NCI-H345 treated with DMSO at 0.1 percent for 48 hours (cell line): ENCODE measurements at regions not wholly inside any gene's neighbourhood (a gene's known extent, or its start where the extent isn't known, plus 50 kb on each side); places are given as distances from the start of the nearest gene placed in this dataset.
A peak's percentile ranks its signal among the peaks of the same experiment; 100 is the strongest.

Source experiments
- DNase-seq: peaks from one replicate; lab custom pipeline; 2025; ENCODE audit not compliant: unreplicated experiment; lab: John Stamatoyannopoulos, UW

DNA sequence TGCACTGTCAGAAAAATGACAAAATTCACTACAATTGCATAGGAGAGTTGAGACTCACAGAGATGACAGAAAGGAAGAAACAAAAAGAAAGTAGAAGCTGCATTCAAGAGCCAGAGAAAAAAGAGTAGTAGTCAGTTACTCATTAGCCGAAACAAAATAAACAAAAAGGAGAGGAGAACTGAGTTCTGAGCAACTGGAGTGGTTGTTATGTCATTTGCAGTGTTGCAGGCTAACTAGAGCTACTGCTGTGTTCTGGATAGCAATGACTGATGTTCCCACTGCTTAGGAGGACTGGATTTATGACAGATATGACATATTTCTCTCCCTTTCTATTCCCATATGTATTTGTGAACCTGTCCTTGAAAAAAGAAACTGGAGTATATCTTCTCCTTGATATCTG is 482.6 kb downstream of the RFC3 start:
- DNase-seq = no peak

DNA sequence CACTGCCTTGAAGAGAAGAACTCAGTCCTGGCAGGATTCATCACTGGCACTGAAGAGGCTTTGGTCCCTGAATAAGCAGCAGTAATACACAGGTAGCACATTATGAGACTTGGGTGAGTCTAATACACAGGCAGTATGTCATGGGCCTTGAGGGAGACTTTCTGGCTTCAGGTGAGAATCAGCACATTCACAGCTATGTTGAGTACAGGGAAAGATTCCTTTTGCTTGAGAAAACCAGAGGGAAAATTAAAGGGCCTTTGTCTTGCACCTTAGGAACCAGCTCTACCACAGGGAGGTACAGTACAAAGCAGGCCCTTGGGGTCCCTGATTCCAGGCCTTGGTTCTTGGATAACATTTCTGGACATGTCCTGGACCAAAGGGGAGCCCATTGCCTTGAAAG is 484.6 kb downstream of the RFC3 start:
- DNase-seq = no peak

DNA sequence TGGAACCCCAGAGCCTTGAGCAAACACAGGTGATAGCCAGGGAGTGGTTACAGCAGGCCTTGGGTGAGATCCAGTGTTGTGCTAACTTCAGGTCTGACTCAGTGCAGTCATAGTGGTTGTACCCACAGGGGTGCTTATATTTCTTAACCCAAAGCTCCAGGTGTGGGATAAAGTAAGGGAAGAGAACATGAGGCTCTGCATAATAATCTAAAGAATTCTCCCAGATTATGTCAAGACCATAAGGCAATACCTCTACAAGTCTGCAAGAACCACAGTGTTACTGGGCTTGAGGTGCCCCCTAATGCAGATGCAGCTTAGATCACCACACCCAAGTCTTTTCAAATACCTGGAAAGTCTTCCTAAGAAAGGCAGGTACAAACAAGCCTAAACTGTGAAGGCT is 485.4 kb downstream of the RFC3 start:
- no peak for DNase-seq

DNA sequence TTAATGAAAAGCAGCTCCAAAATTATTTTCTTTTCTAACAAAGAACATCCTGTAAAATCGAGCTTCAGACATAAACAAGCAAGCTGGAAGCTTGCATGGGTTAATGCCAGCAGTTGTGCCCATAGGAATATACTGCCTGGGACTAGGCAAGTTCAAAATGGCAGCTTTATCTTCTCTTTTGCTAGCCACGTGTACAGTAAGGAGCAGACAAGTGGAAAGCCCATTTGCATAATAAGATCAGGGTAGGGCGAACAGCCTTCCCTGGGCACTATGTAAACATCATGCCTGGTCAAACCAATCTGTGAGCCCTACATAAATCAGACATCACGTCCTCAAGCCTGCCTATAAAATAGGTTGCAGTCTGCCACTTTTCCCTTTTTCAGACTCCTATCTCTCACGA is 489.7 kb downstream of the RFC3 start:
- no peak for DNase-seq

DNA sequence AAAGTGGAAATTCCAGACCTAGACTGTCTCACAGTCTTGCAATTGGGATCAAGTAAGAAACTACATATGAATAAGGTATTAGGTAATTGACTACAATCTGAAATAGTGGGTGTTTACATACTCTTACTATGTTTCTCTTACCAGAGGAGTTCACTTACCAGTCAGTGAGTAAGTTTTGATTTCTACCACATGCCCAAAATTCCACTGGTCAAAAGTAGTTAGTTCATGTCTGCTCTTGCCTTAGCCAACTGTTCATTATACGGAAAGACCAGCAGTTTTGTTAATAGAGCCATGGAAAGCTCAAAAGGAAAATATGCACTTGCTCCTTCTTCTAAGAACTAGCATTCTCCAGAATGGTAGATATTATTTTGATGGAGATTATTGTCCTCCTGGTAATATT is 490.8 kb downstream of the RFC3 start:
- DNase-seq = no peak

DNA sequence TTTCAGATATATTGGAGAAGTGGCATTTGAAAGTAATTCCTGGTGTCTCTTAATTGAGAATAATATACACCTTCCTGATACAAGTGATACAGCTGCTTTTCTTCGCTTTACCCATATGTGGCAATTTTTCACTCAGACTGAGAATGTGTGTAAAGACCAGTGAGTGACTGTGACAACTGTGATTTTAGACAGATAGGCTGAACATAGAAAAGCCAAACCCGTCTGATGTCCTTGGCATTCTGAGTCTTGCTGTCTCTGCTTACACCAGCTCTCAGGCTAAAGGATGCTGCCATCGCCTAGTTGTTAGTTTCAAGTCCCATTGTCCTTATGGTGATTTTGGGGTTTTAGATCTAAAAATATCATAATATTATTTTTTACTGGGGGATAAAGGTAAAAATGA is 492.6 kb downstream of the RFC3 start:
- no peak for DNase-seq

DNA sequence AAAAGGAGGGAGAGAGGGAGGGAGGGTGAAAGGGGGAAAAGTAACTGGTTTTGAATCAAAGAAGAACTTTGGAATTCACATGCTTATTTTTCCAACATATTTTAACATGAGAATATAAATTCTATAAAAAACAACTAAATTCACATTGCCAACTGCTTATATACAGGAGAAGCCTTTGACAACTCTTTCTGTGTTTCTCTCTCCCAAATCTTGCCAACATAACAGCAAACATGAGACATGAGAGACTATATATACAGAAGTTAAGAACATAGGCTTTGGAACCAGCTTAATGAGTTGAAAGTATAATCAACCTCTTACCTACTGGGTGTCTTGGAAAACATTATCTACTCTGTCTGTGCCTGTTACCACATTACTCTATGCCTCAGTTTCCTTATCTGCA is 493.3 kb downstream of the RFC3 start:
- no peak for DNase-seq

DNA sequence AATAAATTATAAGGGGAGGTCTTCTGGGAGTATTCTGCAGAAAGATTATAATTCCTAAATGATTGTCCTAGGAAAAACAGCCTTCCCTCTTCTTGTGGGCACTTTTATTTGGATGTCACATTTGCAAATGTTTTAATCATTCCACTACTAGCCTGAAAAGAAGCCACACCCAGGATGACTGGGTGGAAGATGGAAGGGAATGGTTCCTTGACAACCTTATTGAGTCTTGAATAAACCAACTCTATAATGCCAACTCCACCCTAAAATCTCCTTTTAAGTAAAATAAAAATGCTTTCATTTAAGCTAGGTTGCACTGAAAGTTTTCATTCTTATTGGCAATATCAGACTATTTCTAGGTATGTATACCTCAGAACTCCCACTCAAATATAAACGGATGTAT is 494.6 kb downstream of the RFC3 start:
- DNase-seq = no peak

DNA sequence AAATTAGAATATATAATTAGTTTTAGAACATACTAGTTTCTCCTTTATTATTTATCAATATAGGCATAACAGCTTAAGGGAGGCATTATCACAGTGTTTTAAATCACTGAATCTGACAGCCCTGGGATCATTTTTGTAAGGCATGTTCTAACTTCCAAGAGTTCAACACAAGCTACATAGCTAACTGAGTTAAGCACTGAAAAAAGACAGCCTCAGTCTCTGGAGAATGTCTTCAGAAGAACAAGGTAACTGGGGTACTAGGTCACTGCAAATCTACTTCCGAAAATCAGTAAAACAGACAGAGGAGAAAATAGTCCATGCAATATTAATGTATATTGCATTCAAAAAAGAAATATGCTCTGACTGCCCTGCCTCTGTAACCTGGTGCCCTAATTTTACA is 502.1 kb downstream of the RFC3 start:
- no peak for DNase-seq

DNA sequence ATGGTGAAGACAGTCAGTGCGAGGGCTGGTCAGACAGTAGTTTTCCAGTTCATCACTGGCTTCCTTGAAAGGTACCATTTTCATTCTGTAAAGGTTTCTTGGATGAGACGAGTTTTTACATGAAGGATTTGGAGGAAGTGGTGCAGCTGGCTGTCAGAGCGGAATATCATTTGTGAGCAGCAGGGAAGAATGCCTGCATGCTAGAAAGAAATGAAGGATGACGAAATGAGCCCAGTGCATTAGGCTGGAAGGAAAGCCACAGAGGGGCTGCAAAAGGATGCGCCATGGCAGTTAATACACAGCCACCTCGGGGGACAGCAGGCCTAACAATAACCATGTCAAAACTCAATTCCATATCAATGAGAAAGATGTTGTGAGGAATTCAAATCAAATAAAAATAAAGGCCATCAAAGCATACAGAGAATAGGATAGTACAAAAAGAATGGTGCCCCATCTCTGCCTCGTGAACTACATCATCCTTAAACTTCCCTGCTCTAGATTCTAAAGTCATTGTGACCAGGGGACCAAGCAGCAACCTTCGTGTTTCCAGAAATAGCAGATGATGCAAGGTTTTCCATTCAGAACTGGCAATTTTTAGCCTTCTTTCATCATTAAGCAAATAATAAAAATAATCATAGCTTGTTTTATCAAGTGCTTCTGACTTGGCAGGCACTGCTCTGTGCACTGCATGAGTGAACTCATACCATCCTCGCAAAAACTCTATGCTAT is 504.2 kb downstream of the RFC3 start:
- DNase-seq = no peak

DNA sequence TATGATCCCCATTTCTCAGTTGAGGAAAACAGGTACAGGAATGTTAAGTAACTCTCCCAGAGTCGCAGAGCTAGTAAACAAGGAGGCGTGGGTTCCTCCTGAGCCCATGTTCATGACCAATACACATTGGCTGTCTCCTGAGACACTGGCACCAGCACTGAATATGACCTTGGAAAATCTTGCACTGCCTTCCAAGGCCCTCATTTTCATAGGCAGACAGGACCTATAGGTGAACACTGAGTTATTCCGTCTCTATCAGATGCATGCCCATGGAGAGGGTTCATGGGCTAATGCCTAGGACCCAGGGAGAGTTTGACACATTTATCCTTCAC is 504.8 kb downstream of the RFC3 start:
- DNase-seq = no peak

DNA sequence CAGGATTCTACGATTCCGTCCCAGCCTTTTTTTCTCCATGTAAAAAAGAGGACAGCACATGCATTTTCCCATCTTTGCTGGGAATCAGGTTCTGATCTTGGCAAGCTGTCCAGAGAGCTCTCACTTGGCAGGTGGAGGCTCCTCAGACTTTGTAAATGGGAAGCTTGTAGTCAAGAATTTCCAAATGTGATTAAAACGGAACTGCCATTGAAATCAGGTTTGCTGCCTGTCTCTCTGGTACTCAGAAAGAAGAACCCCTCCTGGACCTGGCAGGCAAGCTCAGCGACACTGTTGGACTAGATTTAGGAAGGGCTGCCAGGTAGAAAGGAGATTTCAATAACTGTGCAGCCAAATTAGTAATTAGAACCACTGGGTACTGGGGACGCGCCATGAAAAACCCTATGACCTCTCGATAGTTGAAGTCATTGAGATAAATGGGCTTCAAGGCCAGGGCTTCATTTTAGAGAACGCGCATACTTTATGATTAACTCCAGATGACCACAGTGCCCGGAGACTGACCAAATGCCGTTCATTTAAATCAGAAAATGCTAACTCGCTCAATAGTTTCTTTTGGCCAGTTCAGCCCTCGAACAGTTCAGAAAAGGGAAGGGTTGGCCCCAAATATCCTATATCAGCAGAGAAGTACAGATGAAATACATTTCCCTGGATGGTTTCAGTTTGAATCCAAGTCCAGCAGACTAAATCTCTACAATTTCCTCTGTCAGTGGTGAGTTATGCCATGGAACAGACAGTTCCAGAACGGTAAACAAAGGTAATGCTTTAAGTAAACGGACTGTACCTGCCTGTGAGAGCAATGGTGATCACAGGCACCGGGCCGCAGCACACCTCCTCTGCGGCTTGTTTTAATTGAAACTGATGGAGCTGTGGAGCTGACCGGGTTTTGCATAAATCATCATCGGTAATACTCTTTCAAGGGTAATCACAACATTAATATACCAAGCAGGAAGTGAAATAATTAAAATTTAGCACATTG is 517.4 kb downstream of the RFC3 start:
- DNase-seq = peak; percentile 98

DNA sequence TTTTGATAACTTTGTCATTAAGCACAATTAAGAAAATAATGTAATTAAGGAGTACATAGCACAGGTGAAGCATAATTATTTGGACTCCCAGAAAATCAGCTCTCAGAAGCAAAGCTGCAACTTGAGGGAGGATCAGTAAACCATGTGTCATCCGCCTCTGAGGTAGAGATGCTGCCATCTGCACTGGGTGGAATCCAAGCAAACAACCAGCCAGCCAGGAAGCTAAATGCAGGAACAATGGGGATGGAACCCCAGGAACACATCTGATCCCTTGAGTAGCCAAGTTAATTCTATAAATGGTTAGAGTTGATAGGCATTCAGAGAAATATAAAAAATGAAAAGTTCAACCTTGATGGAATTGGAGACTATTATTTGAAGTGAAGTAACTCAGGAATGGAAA is 520.2 kb downstream of the RFC3 start:
- DNase-seq = no peak

DNA sequence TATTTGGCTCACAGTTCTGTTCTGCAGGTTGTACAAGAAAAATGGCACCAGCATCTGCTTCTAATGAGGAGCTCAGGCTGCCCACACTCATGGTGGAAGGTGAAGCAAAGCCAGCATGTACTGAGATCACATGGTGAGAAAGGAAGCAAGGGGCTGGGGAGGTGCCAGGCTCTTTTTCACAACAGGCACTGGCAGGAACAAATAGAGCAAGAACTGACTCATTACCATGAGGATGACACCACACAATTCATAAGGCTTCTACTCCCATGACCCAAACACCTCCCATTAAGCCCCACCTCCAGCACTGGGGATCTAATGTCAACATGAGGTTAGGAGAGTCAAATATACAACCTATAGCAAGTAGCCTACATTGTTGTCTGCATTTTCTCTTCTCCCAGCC is 522.6 kb downstream of the RFC3 start:
- DNase-seq = no peak

DNA sequence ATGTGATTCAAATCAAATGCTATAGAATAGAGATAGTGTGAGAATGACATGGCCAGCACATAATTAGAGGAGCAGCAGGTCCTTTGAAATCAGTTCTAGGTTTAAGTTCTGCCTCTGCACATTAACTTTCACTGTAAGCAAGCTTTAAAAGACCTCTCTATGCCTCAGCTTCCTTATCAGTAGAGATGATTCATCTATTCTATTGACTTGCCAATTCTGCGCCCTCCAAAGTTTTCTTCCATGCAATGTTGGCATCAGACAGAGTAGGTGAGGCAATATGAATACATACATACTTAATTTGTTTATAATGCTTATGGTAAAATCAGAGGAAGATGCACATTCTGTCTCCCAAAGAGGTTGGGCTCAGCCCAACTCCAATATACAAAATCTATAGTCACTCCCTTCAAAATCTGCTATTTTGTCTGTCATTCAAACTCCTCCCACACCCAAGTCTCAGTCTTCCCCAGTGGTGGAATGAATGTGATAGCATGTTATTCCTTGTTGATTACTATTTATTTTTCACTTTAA is 525.5 kb downstream of the RFC3 start:
- DNase-seq = no peak

DNA sequence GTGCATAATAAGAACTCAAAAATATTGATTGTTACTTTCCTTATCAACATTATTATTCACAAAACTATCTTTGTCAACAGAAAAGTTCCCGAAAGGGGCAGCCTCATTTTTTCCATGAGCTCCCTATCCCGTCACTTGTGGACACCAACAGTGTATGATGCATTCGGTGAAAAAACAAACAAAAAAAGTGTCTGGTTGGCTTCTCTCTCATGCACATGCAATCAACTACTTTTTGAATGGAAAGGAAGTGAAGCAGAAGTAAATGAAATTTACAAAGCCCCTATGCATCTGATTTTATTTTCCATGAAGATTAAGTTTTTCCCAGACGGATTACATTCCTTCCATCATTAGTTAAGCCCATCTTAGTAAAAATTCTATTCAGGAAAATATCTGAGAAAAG is 526.9 kb downstream of the RFC3 start:
- no peak for DNase-seq

DNA sequence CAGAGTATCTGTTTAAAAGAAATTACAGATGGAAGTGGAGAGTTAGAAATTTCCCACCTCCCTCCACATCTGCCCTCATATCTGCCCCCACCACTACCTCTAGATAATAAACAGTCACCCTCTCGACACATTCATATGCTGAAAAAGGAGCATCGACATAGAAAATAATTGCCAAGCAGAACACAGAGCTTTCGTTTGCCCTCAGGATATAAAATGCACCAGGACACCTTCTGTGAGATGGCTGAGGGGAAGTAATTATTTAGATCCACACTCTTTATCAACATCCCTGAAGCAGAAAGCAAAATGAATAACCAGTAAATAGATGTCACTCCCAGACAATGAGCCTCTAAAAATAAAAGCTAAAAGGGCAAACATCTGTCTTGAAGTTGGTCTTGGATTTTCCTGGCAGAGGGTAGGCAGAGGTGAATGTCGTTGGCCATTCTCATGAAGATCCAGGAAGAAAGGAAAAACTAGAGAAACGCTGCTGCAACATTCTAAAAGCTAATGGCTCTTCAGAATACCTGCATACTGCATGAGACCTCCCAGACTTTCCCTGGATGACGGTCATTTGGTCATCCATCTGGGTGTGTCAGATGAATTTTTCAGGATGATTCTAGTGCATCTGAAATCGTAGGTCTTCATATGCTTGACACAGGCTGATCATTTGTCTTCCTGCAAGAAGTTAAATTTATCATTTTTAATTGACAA is 527.5 kb downstream of the RFC3 start:
- peak; percentile 13 for DNase-seq

DNA sequence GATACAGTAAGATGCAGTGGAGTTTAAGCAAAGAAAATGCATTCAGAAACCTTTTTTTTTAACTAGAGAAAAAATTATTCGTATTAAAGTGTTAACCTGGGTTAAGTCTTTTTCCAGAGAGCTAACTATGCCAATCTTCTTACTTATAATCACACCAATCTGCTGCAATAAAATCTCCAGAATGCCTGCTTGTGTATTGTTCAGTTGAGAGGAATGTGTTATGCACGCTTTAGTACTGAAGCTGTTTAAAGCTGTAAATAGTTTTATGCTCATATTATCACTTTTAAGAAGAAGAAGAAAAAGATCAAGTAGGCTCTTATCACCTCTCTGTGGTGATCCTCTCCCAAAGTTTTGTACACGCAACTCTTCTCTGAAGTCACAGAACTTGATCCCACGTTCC is 528.7 kb downstream of the RFC3 start:
- no peak for DNase-seq

DNA sequence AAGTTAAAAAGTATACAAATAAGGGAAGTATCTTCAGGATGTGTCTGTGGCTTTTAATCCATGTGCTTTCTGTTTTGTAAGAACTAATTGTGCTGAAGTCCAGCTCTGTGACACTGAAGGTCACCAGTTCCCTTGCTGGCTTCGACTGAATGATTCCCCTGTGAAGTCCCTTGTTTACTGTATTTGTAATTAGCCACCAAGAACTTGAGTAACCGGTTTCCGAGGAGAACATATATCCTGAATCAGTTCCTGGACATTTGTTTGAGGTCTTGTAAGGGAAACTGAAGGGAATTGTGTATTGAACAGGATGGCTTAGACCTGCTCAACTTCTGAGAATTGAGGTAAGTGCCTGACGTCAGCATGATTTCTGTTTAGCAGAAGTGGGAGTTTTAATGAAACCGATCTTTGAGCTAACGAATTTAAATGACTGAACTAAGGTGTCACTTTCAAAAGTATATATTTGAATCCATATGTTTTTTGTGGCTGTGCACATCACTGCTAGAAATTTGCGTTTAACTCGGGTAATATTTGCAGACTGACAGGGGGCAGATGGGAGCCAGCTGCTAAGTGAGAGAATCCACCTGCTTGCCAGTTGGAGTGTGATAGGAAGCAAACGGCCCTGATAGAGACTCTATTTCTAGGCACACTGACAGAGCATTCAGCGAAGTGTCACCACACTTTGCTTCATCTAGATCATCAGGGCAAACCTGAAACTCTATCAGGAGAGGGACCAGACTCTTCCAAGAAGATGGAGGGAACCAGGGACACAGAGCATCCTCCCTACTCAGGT is 530.0 kb downstream of the RFC3 start:
- DNase-seq = no peak

DNA sequence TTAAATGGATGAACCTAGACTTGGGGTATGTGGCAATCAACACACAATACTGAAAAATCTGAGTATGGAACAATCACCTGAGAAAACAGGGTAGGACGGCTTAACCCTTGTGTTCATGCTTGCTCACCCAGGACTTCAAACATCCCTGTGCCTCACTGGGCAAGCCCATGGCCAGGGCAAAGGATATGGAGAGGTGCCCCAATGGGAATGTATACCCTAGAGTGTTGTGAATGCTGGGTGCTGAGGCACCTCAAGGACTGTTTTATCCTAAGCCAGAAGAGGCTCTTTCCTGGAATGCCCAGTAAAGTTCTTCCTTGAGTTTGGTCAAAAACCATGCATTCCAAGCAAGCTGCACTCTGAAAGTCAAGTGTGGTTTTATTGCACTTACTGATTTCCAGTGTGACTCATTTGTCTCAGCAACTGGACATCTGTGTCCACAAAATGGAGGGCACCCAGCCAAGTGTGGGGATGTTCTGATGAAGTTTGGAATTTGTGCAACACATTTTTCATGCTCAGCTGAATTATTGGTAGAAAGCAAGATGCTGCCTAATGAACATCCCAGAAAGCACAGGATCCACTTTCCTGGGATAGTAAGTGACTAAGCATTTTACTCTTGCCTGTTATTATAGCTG is 531.3 kb downstream of the RFC3 start:
- DNase-seq = no peak
